HepG2 (cell line): ENCODE measurements at regions not wholly inside any gene's neighbourhood (a gene's known extent, or its start where the extent isn't known, plus 50 kb on each side); places are given as distances from the start of the nearest gene placed in this dataset.
"Not testable (repeated sequence)": the region's sequence is repeated elsewhere in the genome, so short reads cannot be mapped to it uniquely, and the experiment has no call there.

Source experiments
- ATAC-seq: fragments of 200-7000 bp; cut with Tn5 transposase; 3 replicates; pipeline ENCODE4 v1.9.1; 2020; ENCODE audit warnings: mild to moderate bottlenecking, moderate library complexity
- BruUV-seq: library from RNA; stranded (reverse); fragments of 400-500 nt; replicated peaks from 2 replicates; lab custom pipeline; 2021; lab: Mats Ljungman, UMichigan
- CTCF ChIA-PET: fragments of 300-600 bp; formaldehyde crosslinking; extraction: SDS; loops from one replicate; lab custom pipeline; 2021; ENCODE audit warnings: low total read pairs, inconsistent platforms, low intra/inter-chr PET ratio; lab: Yijun Ruan, JAX
- POLR2A ChIA-PET: fragments of 350-600 bp; sonication (Branson Sonifier 250); formaldehyde crosslinking; loops from one replicate; lab custom pipeline; 2020; ENCODE audit warnings: antibody characterized with exemption, inconsistent platforms; lab: Yijun Ruan, JAX
- DNase-seq: peaks from one replicate; pipeline ENCODE4 v3.0.0-alpha.2; 2015; ENCODE audit warnings: low spot score
- FAIRE-seq: peaks from 3 replicates; lab custom pipeline; 2011; peaks lifted over from hg19 to GRCh38; lab: Jason Lieb, UNC
- H2AFZ ChIP-seq: one replicate; pipeline ENCODE4 v1.6.1; 2011; ENCODE audit warnings: low read length, inconsistent platforms
- H3K27ac ChIP-seq: fragments of 300-600 bp; 3 replicates; pipeline ENCODE4 v1.8.0; 2011; ENCODE audit warnings: mixed run types, mild to moderate bottlenecking, mixed read lengths, low read length, inconsistent platforms; ENCODE audit not compliant: insufficient read depth; ENCODE audit errors: extremely low read length
- H3K27me3 ChIP-seq, 2 experiments: fragments of 200-600 bp in 1 of 2; 2 replicates in 1 of 2; 3 replicates in 1 of 2; pipeline versions ENCODE4 v1.6.0 to v1.8.0; 2011; ENCODE audit warnings: low read length in 2 of 2, mild to moderate bottlenecking in 2 of 2, moderate library complexity in 2 of 2, inconsistent platforms in 1 of 2; ENCODE audit not compliant: insufficient read depth in 2 of 2, control insufficient read depth in 1 of 2
- H3K36me3 ChIP-seq, 2 experiments: fragments of 200-600 bp in 1 of 2; replicated peaks in 1 of 2; 2 replicates in 1 of 2; 3 replicates in 1 of 2; pipeline versions ENCODE4 v1.5.1 to v1.8.0; 2011; ENCODE audit warnings: low read length in 2 of 2, inconsistent platforms in 1 of 2; ENCODE audit not compliant: insufficient read depth in 2 of 2, control insufficient read depth in 1 of 2
- H3K4me1 ChIP-seq: 2 replicates; pipeline ENCODE4 v1.5.1; 2012; ENCODE audit warnings: low read length, inconsistent platforms; ENCODE audit not compliant: insufficient read depth
- H3K4me2 ChIP-seq: 2 replicates; pipeline ENCODE4 v1.6.0; 2011; ENCODE audit warnings: low read depth, low read length, inconsistent platforms
- H3K4me3 ChIP-seq, 3 experiments: fragments of 200-600 bp in 1 of 3; sonication (generic), shearing (Covaris generic) in 1 of 3; replicated peaks in 1 of 3; 2 replicates each; pipeline ENCODE4 v1.5.1; 2011 to 2016; ENCODE audit warnings: low read length in 3 of 3, inconsistent platforms in 2 of 3, low read depth in 2 of 3, mild to moderate bottlenecking in 2 of 3, control low read depth in 1 of 3, mixed read lengths in 1 of 3; ENCODE audit not compliant: insufficient read depth in 1 of 3
- H3K79me2 ChIP-seq: one replicate; pipeline ENCODE4 v1.6.1; 2011; ENCODE audit warnings: low read length, inconsistent platforms; ENCODE audit not compliant: insufficient read depth
- H3K9ac ChIP-seq: 2 replicates; pipeline ENCODE4 v1.6.0; 2011; ENCODE audit warnings: mild to moderate bottlenecking, low read depth, low read length, inconsistent platforms; ENCODE audit not compliant: insufficient read depth
- H3K9me3 ChIP-seq: 2 replicates; pipeline ENCODE4 v1.5.1; 2012; ENCODE audit warnings: mild to moderate bottlenecking, low read length
- H4K20me1 ChIP-seq: 2 replicates; pipeline ENCODE4 v1.6.0; 2011; ENCODE audit warnings: inconsistent platforms, mild to moderate bottlenecking, low read length, moderate library complexity; ENCODE audit not compliant: insufficient read depth
- FOXM1 ChIP-seq: sonication (generic); formaldehyde crosslinking; IDR thresholded peaks from 2 replicates; pipeline ENCODE4 v1.5.0; 2020; ENCODE audit warnings: missing genetic modification reagents
- GATA4 ChIP-seq: sonication (generic); IDR thresholded peaks from 2 replicates; pipeline ENCODE4 v1.6.1; 2016; ENCODE audit warnings: antibody characterized with exemption, low read depth, borderline replicate concordance
- KLF12 ChIP-seq: sonication (generic); formaldehyde crosslinking; IDR thresholded peaks from 2 replicates; pipeline ENCODE4 v1.4.0; 2020; ENCODE audit warnings: missing genetic modification reagents, borderline replicate concordance
- ZNF235 ChIP-seq: sonication (generic); formaldehyde crosslinking; IDR thresholded peaks from 2 replicates; pipeline ENCODE4 v1.8.1; 2023; ENCODE audit warnings: mild to moderate bottlenecking, missing genetic modification reagents, borderline replicate concordance
- ZNF431 ChIP-seq: sonication (generic); formaldehyde crosslinking; IDR thresholded peaks from 2 replicates; pipeline ENCODE4 v1.9.0; 2022; ENCODE audit warnings: missing genetic modification reagents, low read depth, mild to moderate bottlenecking, borderline replicate concordance
- ZNF644 ChIP-seq: IDR thresholded peaks from 2 replicates; pipeline ENCODE4 v1.6.1; 2016; ENCODE audit warnings: low read depth
- ZNF652 ChIP-seq: IDR thresholded peaks from 2 replicates; pipeline ENCODE4 v1.6.1; 2016; ENCODE audit warnings: low read depth, borderline replicate concordance
- WGBS: methylation state at CpG from one replicate; pipeline ENCODE4 v1.1.6; 2017; ENCODE audit warnings: low lambda C conversion rate; 5-methylcytosine and 5-hydroxymethylcytosine counted together
- in situ Hi-C: cut with HindIII; loops from 2 replicates; pipeline ENCODE4 v1.10.0; 2017; ENCODE audit warnings: low pct_unique_long_range_greater_than_20kb; ENCODE audit not compliant: extremely low pct_ligation_motif_present
- intact Hi-C: fragments of 100-400 bp; cut with micrococcal nuclease; formaldehyde crosslinking; loops from one replicate; pipeline ENCODE4 v1.10.0; 2022; ENCODE audit not compliant: unreplicated experiment

DNA sequence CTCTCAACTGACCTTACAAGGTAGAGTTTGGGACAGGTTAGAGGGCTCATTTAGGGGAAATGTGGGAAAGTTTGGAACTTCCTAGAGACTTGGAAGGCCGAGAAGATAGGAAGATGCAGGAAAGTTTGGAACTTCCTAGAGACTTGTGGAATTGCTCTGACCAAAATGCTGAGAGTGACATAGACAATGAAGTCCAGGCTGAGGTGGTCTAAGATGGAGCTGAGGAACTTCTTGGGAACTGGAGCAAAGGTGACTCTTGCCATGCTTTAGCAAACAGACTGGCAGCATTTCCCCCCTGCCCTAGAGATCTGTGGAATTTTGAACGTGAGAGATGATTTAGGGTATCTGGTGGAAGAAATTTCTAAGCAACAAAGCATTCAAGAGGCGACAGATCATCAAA lies 258.9 kb upstream of the GULP1 start (continued):
- TF ChIP-seq ZNF431 (CRISPR knock-in tag) (no peak), KLF12 (CRISPR knock-in tag) (no peak), ZNF235 (no peak), ZNF652 (no peak), GATA4 (no peak), ZNF644 (CRISPR knock-in tag) (no peak), FOXM1 (CRISPR knock-in tag) (no peak)

DNA sequence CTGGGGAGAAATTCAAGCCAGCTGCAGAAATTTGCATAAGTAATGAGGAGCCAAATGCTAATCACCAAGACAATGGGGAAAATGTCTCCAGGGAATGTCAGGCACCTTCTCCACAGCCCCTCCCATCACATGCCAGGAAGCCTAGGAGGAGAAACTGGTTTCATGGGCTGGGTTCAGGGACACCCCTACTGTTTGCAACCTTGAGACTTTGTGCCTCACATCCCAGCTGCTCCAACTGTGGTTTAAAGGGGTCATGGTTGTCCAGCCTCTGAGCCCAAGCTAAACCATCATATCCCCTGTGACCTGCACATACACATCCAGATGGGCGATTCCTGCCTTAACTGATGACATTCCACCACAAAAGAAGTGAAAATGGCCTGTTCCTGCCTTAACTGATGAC lies 258.4 kb upstream of the GULP1 start:
- peaks cover 0 to 13% of the 10 kb centered on the region in 2 experiments; a peak in 1 of 5 replicates for H3K27me3 ChIP-seq
- H4K20me1 ChIP-seq, ATAC-seq, H2AFZ ChIP-seq, FAIRE-seq, H3K4me3 ChIP-seq, H3K79me2 ChIP-seq, POLR2A ChIA-PET, H3K4me1 ChIP-seq, CTCF ChIA-PET, DNase-seq, H3K36me3 ChIP-seq, H3K9me3 ChIP-seq, H3K27ac ChIP-seq, BruUV-seq, intact Hi-C loops, in situ Hi-C loops, H3K9ac ChIP-seq, H3K4me2 ChIP-seq: not testable (repeated sequence)
- 0% methylated on average over 1 of the region's 1 CpG for WGBS

DNA sequence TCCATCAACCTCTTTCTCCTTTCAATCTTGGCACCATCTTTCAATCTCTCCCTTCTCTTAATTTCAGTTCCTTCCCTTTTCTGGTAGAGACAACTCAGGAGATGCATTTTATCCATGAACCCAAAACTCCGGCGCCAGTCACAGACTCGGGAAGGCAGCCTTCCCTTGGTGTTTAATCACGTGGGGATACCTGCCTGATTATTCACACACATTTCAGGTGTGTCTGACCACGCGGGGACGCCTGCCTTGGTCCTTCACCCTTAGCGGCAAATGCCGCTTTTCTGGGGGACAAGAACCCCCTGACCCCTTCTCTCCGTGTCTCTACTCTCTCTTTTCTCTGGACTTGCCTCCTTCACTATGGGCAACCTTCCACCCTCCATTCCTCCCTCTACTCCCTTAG lies 257.6 kb upstream of the GULP1 start:
- CTCF ChIA-PET, H3K4me3 ChIP-seq, H3K36me3 ChIP-seq, H3K27ac ChIP-seq, FAIRE-seq, H3K79me2 ChIP-seq, H3K4me2 ChIP-seq, BruUV-seq, H3K9me3 ChIP-seq, H3K4me1 ChIP-seq, ATAC-seq, H4K20me1 ChIP-seq, in situ Hi-C loops, DNase-seq, POLR2A ChIA-PET, intact Hi-C loops, H2AFZ ChIP-seq, H3K9ac ChIP-seq: not testable (repeated sequence)
- WGBS: 34% methylated on average over 10 of the region's 10 CpGs
- H3K27me3 ChIP-seq: peaks cover 0 to 13% of the 10 kb centered on the region in 2 experiments; a peak in 1 of 5 replicates

DNA sequence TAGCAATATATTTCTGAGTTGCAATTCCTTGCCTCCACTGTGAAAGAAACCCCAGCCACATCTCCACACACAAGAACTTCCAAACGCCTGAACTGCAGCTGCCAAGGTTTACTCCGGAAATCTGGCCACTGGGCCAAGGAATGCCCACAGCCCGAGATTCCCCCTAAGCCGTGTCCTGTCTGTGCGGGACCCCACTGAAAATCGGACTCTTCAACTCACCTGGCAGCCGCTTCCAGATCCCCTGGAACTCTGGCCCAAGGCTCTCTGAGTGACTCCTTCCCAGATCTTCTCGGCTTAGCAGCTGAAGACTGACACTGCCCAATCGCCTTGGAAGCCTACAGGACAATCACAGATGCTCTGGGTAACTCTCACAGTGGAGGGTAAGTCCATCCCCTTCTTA lies 256.3 kb upstream of the GULP1 start:
- intact Hi-C loops, H3K36me3 ChIP-seq, H3K9ac ChIP-seq, H3K9me3 ChIP-seq, H3K4me2 ChIP-seq, H3K79me2 ChIP-seq, H4K20me1 ChIP-seq, DNase-seq, in situ Hi-C loops, H3K4me1 ChIP-seq, ATAC-seq, BruUV-seq, CTCF ChIA-PET, H2AFZ ChIP-seq, FAIRE-seq, POLR2A ChIA-PET, H3K27ac ChIP-seq, H3K4me3 ChIP-seq: not testable (repeated sequence)
- WGBS: 14% methylated on average over 8 of the region's 9 CpGs
- peaks cover 0 to 13% of the 10 kb centered on the region in 2 experiments; a peak in 1 of 5 replicates for H3K27me3 ChIP-seq
